Stimulated activated CD4-positive, alpha-beta T cell treated with anti-CD3 and anti-CD28 coated beads, Interleukin-12 subunit alpha, Interleukin-12 subunit beta, amount 100 ng/mL, for 4 hours (primary cell): ENCODE measurements at regions not wholly inside any gene's neighbourhood (a gene's known extent, or its start where the extent isn't known, plus 50 kb on each side); places are given as distances from the start of the nearest gene placed in this dataset.

Source experiments
- DNase-seq: peaks from one replicate; pipeline ENCODE4 v3.0.0-alpha.2; 2020

DNA sequence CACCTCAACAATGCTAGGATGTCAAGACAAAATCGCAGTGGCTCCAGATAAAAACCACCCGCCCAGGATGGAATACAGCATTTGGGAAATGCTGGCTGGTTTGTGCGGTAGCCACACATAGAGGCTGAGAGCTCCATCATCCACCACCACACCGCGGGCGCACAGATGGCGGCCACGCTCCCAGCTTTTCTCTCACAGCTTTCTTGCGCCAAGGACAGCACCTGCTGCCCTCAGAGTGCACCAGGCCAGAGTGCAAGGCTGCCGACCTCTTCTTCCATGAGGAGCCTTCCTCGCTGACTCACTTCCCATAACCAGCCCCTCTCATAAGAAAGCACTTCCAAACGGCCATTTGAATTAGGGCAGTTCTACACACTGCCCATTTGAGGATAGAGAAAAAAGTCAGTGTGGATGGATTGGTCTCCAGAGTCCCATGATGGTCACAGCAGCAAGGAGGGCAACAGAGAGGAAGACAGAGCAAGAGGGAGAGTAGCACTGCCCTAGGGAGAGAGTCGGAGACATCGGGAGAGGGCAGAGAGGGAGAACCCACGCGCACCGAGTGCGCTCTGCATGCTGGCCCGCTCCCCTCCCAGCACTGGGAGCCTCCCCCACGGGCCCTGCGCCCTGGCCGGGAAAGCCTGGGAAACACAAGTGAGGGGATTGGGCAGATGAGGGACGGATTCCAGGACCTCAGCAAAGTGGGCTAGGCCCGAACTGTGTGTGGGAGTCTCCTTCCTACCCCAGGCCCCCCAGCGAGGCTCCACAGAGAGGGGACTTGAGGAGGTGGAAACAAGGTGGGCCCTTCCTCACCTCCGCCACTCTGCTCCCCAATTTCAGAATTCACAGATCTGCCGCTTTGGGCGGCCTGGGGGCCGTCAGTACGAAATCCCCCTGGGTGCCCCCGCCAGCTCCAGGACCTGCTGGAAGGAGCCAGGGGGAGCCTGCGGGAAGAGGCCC, 156.9 kb downstream of the USP12 start:
- DNase-seq, result no peak

- no peak for DNase-seq
Measured at GRCh38 chr13:27012482-27013197, 159.0 kb downstream of the USP12 start.

DNA sequence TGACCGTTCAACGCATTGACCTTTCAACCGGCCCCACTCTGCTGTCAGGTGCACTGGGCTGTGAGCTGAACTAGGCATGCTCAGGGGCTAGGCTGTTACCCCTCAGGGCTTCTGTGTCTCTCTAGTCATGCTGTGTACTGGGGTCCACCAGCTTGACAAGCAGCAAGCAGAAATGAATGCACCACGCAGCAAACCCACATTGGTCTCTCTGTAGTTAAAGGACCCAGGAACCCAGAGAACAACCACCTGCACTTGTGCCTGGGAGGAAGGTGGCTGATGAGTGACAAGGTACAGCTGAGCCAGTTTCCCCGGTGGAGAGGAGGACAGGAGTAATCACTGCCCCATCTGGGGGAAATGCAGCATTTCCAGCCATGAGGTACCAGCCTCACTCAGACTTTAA, 159.9 kb downstream of the USP12 start:
- no peak for DNase-seq

- DNase-seq, result no peak
Measured at GRCh38 chr13:27008733-27009132, 162.9 kb downstream of the USP12 start.

- DNase-seq, result no peak
Measured at GRCh38 chr13:27007166-27007565, 164.4 kb downstream of the USP12 start.

GRCh38 chr13:27006519-27007161, 165.0 kb downstream of the USP12 start:
- DNase-seq, result no peak

DNA sequence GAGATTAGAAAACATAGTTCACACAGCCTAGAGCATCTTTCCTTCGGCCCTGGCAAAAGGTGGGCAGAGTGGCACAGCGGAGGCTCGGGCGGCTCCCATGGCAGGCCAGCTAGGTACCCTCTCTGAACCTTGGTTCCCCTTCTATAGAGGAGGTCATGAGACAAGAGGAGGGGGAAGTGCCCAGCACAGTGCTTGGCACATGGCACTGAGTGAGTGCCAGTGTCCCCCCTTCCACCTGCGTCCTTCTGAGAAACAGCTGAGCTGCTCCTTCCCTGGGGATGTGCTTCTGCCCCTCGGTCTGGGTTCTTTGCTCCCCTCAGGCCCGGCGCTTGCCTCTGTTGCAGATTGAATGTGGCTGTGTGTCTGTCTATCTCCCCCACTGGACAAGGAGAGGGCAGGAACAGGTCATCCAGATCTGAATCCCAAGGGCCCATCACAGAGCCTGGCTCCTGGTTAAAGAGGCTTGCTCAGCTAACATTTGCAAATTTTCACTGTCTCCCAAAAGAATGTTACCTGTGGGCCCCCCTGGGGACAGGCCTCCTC, 165.6 kb downstream of the USP12 start:
- DNase-seq, result no peak

DNA sequence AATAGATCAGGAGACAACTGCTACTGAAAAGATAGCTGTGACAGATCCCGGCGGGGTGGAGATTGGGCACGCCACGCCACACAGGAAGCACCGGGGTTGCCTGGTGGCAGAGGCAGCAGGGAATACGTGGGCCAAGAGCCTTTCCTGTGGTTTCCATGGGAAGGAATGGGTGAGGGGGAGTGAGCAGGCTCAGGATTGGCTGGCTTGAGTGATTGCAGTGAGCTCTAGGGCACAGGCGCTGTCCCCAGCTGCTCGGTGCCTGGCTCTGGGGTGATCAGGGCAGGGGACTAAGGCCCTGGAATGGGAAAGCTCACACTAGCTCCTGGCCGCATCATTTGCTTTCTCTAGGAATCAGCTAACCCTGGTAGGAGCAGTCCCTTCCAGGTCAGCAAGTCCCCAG, 166.1 kb downstream of the USP12 start:
- DNase-seq, result no peak

GRCh38 chr13:27004866-27005265, 166.7 kb downstream of the USP12 start:
- no peak for DNase-seq

GRCh38 chr13:27004326-27004725, 167.3 kb downstream of the USP12 start:
- no peak for DNase-seq

GRCh38 chr13:27001705-27002104, 169.9 kb downstream of the USP12 start:
- DNase-seq, result no peak

GRCh38 chr13:27000686-27001085, 170.9 kb downstream of the USP12 start:
- no peak for DNase-seq

DNA sequence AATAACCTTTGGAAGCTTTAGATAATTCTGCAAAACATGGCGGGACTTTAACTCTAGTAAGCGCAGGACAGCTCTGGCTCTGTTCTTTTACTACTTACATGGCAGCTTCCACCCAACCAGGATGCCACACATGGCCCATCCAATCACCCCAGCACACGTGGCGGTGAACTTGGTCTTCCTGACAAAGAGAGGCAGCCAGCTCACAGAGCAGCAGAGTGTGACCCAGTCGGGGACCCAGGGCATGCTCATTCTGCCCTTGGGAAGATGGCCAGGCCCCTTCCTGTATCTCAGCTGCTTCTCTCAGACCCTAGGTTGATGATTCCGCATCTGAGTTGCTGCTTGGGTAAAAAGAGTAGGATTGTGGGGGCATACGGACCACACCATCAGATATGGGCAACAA, 172.1 kb downstream of the USP12 start:
- DNase-seq, result no peak

GRCh38 chr13:26998292-26998691, 173.3 kb downstream of the USP12 start:
- no peak for DNase-seq

- no peak for DNase-seq
Measured at GRCh38 chr13:26996965-26997752, 174.5 kb downstream of the USP12 start.

GRCh38 chr13:26995159-26995558, 176.5 kb downstream of the USP12 start:
- no peak for DNase-seq

- DNase-seq, result no peak
Measured at GRCh38 chr13:26993780-26994179, 177.8 kb downstream of the USP12 start.

DNA sequence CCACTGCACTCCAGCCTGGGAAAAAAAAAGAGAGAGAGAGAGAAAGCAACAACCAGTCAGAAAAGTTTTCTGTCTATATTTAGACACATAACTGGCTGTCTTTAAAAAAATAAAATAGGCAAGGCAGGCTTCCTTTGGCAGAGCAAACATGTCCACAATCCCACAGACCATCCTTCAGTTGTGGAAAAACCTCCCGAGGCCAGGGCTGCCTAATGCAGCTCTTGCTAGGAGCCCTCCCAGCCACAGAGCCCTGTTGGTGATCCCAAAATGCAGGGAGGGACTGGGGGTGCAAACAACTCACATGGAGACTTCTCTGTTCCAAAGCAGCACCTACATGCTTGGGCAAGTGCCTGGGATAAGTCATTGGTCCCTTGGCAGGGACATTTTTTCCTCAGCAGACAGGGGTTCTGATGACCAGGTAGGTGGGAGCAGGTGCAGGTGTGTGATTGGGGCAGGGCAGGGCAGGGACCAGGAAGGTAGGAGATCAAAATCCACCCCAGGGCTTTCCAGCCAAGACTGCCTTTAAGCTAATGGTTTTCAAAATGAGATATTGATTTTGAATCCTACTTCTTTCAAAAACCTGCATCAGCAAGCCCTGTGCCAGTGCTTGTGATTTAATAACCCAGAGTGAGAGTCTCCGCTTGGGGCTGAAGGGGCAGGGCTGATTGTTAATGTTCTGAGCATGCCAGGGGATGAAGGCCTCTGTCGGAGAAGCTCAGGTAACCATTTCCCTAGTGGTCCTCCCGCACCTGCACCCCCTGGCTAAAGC, 178.5 kb downstream of the USP12 start:
- no peak for DNase-seq

DNA sequence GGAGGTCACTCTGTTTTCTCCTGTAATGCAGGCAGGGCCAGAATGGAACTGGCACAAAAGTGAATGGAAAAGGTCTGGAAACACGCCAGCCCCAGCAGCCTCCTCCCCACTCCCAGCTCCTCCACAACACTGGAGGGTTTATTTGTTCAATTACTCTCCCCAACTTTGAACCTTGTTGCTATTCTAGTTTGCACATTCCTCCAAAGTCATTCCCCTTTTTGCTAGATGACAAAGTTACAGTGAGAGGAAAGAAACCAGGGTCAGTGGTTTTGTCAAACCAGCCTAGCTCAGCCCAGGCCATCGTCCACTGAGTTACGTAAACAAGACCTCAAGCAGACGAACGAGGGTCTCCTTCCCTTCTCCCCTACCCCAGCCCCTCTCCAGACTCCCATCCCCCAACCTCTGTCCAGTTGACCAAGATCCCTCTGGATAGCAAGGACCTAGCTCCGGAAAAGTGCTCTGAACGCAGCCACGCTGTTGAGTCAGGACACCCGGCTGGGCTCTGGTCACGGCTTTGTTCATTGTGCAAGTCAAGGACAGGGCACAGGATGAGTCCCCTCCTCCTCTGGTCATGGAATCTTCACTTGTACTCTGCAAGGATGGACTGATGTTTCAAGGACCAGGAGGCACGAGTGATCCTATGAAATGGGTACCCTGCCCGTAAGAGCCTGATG, 180.0 kb downstream of the USP12 start:
- DNase-seq, result no peak

GRCh38 chr13:26989957-26990713, 181.5 kb downstream of the USP12 start:
- no peak for DNase-seq
